AG20443 (cell line): ENCODE measurements at regions not wholly inside any gene's neighbourhood (a gene's known extent, or its start where the extent isn't known, plus 50 kb on each side); places are given as distances from the start of the nearest gene placed in this dataset.
A peak's percentile ranks its signal among the peaks of the same experiment; 100 is the strongest.

Source experiments
- DNase-seq: peaks from one replicate; pipeline ENCODE4 v3.0.0; 2012; ENCODE audit warnings: low spot score, mixed read lengths

DNA sequence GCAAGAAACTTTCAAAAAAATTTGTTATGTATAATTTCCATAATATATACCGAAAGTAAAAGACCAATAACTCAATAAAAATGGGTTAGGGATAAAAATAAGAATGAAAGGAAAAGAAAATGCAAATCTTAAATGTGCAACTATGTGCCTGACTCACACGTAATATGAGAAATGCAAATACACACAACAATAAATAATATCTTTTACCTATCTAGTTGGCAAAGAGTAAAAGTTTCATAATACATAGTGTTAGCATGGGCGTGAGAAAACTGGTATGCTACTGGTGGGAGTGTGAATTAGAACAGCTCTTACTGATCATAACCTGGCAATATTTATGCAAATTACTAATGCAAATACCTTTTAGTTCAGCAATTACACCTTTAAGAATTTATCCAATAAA lies 438.5 kb upstream of the CITED2 start:
- no peak for DNase-seq

- peak; percentile 15 for DNase-seq
These were observed 427.3 kb upstream of the CITED2 start for GRCh38 chr6:139801571-139802321.

- DNase-seq = no peak
These were observed 426.4 kb upstream of the CITED2 start for GRCh38 chr6:139800837-139801236.

GRCh38 chr6:139790527-139790926 lies 416.1 kb upstream of the CITED2 start:
- no peak for DNase-seq

GRCh38 chr6:139784222-139784769 lies 409.8 kb upstream of the CITED2 start:
- no peak for DNase-seq

- no peak for DNase-seq
These were observed 405.7 kb upstream of the CITED2 start for GRCh38 chr6:139779988-139780774.

DNA sequence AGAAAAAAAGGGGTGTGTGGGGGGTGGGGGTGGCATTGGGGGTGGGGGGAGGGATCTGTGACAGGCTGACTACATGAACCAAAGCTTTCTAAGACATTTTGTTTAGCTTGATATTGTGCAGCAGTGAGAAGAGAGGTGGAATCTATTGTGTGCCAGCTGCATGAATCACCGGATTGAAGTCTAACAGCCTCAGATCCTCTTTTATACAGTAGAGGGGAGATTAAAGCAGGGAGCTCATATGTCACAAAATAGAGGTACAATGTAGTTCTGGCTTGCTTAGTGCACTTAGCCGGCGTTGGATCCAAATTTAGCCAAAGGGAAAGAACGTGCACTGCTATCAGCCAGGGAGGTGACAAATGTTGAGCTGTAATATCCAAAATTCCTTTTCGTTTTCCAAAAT lies 404.2 kb upstream of the CITED2 start:
- DNase-seq = peak; percentile 47

DNA sequence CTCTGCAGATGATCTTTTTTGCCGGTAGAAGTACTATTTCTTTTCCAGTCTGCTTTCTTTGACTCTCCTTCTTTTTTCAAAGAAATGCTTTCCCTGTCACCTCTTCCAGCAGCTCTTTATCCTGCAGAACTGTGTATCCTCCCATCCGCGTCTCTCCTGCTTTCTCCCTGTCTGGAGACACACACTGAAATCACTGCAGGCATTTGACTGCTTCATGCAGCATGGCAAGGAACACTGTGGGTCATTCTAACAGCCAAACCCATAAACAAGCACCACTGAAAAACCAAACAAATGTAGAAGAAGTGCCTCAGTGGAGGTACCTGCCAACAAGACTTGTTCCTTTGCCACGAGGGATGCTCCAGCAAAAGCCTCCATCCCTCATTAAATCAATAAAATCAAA lies 403.7 kb upstream of the CITED2 start:
- DNase-seq = no peak

DNA sequence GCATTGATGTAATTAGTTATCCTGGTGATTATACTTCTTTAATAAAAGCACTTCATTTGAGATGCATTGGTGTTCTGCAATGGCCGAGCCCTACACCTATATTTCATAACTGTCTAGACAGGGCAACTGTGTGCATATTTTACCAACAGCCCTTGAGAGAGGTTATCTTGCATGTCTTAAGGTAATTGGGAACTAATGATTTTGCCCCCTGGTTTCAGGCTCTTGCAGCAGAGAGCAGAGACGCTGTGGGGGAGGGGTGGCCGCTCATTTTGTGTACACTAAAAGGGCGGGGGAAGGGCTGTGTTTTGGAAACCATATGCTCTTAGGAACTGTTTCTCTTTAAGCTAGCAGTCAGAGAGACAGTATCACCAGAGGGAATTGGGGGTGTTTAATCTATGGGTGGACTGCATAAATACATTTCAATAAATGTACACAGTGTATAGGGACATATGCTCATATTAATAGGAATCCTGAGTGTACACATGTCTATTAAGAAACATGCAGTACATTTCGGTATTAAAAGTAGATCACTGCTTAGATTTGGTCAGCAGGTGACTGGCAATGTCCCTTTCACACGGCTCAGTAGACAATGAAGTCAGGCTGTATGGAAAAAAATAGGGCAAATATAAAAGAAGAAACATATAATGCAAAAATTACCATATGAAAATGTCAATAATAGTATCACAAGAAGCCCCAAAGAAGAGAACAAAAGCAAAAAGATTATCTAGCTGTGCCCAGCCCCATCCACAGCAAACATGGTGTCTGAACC lies 402.9 kb upstream of the CITED2 start:
- no peak for DNase-seq

- DNase-seq = no peak
These were observed 401.6 kb upstream of the CITED2 start for GRCh38 chr6:139776041-139776440.

GRCh38 chr6:139768196-139768595 lies 393.7 kb upstream of the CITED2 start:
- DNase-seq = no peak

- DNase-seq = no peak
These were observed 392.3 kb upstream of the CITED2 start for GRCh38 chr6:139766796-139767195.

DNA sequence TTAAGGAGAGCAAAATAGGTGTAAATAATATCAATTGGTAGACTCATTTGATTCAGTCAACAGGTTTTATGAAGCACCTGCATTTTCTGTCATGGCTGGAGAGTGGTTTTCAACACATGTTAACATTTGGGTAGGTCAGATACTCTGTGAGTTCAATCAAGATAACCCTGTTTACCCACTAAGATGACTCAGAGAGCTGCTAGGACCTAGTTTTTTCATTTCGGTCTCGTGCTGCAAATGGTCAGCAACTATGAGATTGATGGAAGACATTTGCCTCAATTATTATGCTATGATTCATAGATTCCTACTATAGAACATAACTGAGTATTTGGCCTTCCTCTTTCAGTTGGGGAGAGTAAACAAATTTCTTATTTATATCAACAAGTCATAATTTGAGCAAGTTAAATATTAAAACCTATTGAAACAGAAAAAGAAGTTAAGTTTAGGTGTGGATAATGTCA lies 391.4 kb upstream of the CITED2 start:
- no peak for DNase-seq

GRCh38 chr6:139764498-139764986 lies 390.1 kb upstream of the CITED2 start:
- peak; percentile 81 for DNase-seq

- no peak for DNase-seq
These were observed 389.2 kb upstream of the CITED2 start for GRCh38 chr6:139763468-139764210.

- DNase-seq = no peak
These were observed 388.2 kb upstream of the CITED2 start for GRCh38 chr6:139762587-139763031.

DNA sequence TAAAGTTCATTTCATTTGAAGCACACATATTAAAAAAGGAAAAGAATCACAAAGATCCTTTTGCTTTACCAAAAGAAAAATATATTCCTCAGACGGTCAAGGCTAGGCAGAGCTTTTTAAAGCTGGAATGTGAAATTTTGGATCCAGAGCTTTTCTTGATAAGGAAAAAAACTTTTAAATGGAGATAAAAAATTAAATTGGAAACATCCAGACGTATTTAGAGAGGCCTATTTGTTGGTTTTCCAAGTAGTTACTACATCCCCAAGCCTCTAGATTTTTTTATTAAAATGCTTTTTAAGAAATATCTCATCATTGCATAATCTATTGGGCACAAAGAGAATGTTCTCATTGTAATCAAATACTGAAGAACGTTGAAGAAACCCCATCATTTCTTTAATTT lies 385.7 kb upstream of the CITED2 start:
- no peak for DNase-seq

DNA sequence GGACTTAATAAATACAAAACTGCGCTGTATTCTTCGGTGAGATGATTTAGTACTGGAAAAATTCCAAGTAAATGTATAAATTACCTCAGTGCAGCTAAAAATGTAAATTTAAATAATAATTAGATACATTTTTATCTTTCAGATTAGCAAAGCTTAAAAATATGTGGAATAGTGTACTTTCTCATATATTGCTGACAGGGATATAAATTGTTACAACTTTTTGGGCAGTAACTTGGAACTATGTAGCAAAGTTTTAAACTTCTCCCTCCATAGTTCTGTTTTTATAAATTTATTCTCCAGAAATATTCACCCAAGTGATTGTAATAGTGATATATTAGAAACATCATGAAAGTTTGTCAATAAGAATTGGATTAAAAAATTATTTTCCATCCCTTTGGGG lies 384.6 kb upstream of the CITED2 start:
- no peak for DNase-seq

DNA sequence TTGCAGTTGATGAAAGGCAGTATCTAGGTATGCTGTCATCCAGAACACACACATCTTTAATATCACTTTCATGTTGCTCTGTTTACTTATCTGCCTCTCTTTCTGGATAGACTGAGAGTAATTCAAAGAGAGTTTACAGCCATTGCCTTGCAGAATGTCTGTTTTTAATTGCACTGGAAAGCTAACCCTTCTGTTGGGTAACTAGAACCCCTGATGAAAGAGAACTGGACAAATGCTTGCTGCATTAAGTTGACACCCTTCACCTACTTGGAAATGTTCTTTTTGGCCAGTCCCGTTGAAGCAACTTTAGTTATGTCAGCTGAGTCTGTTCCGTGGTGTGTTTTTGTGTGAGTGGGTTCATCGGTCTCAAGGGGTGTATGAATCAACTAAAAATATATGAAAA lies 383.8 kb upstream of the CITED2 start:
- DNase-seq = no peak

DNA sequence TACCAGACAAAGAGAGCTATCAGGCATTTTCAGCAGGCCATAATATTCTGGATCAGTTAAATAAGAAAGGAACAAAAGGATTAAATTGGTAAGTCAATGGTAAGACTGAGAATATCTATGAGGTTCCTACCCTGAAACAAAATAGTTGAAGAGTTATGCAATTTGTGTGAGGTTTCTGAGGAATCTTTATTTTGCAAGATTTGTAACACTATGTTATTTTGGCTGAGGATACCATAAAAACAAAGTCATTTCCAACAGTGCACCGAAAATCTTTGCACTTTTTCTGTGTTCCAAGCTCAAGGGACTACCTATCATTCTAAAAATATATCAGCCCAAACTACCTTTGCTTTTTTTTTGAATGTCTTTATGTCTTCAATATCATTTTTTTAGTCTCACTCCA lies 383.3 kb upstream of the CITED2 start:
- DNase-seq = peak; percentile 25

GRCh38 chr6:139756381-139756780 lies 381.9 kb upstream of the CITED2 start:
- DNase-seq = no peak
